Activated T-cell treated with anti-CD3 and anti-CD28 coated beads for 48 hours (primary cell): ENCODE measurements at regions not wholly inside any gene's neighbourhood (a gene's known extent, or its start where the extent isn't known, plus 50 kb on each side); places are given as distances from the start of the nearest gene placed in this dataset.
"Not testable (repeated sequence)": the region's sequence is repeated elsewhere in the genome, so short reads cannot be mapped to it uniquely, and the experiment has no call there.

Experiments used
- DNase-seq: peaks from one replicate; pipeline ENCODE4 v3.0.0-alpha.2; 2020; ENCODE audit warnings: low read depth

DNA sequence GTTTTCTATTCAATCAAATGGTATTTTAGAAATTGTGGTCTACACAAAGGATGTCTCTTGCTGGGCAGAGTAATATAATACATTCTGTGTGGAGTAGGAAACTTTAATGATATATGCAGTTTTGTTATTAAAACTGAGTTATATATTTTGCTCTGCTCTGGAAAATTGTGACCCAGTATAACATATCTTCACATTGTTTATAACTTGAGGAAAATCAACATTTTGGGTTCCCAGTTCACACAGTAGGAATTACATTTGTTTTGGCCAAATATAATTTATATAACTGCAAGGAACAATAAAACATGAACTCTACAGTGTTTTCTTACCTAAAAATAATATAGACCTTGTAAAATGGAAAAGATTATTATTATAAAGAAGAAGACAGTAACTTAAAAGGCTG lies 372.4 kb downstream of the OSR1 start:
- DNase-seq, result no peak

DNA sequence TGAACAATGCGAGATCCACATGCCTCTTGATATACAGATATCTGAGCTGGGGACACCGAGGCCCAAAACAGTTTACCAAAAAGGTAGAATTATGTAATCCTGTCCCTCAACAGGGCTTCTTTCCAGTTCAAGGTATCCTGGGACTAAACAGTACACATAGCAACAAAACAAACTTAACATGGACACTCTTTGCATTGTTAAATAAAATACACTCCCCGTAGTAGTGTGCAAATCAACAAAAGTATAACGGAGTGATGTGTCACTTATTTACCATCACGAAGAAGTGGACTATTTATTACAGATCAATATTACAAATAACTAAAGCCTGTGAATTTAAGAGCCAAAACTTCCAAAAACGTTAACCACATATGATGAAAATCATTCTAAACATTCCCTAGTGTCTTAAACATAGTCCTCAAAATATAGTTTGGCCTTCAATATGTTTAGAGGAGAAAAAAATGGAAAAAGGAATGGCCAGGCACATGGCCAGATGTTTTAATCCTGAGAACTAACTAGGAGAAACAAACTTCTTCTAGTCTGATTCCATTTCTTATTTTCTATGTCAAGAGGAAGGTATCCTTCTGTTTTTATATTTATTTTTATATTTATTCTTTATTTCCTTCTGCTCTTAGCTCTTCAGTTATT lies 377.5 kb downstream of the OSR1 start:
- no peak for DNase-seq

DNA sequence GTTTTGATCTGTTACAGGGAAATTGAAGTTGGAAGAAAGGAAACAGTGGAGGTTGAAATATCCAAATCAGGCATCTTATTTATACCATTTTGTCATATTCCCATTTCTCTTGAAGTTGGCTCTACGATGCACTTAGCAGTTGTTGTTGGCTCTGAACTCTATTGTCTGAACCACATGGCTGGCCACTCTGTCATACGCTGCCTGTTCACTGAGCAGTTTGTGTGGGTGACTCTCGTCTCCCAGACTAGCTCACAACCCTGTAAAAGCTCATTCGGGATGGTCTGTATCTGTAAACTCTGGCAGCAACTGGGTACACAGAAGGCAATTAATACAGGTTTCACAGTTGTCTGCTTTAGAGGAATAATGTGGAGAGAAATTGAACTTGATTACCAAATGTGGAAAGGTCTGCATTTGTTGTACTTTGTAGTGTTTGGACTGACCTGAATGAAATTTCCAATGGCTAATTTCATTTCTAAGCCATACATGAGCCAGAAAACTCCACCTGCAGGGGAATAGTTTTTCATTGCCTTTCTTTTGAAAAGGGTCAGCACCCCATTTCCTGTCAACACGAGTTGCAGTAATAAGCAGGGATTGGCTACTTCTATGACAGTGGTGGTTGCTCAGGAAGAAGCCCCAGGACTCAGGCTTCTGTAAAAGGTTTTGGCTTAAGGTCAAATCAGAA lies 378.2 kb downstream of the OSR1 start:
- DNase-seq, result no peak

GRCh38 chr2:18977409-18977808 lies 381.0 kb downstream of the OSR1 start:
- no peak for DNase-seq

DNA sequence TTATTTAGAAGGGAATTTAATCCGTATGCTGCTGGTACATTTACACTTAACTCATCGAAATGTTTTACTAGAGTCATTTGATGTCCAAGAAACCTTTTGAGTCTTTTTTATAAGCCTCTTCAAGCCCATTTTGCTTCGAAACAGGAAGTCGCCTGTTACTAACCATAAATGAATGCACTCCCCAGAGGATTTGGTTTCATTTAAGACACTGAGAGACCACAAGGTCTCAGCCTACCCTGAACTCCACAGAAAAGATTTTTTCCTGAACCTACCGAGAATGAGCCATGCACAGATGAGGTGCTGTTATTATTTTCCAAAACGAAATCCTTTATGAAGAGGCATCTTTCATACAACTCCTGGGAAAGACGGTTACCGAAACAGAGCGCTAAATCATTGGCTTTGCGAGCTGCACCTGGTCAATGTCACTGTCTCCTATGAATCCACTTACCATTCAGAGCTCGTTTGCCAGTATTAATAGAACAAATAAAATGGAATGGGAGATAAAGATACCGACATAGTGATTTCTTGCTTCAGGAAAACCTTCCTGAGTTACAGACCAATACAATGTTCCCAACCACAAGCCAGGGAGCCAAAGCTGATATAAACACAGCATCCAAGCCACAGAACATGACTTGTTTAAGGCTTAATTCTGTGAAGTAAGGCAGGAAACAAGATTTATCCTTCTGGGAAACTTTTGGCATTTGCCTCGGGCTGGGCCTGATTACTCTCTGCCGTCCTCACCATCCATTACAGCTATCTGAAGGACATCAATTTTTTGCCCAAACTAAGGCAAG lies 382.1 kb downstream of the OSR1 start:
- DNase-seq, result no peak

GRCh38 chr2:18975506-18976167 lies 382.8 kb downstream of the OSR1 start:
- DNase-seq, result no peak

DNA sequence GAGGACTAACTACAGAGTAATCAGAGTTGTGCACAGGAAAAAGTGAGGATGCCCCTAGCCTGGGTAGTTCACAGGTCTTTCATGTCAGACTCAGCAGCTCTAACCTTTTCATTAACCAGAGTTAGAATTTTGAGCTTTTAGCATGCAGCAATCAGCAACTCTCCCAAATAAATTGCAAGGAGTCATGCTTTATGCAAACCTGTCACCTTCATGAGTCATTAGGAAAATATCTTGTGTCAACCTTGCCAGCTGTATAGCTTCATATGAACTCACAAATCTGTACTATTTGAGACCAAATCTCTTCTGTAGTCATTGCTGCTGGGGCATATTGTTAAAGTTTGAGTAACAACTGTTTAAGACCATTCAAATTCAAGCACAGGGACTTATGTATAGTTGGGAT lies 382.3 kb upstream of the NT5C1B start:
- no peak for DNase-seq

GRCh38 chr2:18971069-18971378 lies 381.7 kb upstream of the NT5C1B start:
- DNase-seq, result no peak

GRCh38 chr2:18966131-18966530 lies 376.8 kb upstream of the NT5C1B start:
- no peak for DNase-seq

DNA sequence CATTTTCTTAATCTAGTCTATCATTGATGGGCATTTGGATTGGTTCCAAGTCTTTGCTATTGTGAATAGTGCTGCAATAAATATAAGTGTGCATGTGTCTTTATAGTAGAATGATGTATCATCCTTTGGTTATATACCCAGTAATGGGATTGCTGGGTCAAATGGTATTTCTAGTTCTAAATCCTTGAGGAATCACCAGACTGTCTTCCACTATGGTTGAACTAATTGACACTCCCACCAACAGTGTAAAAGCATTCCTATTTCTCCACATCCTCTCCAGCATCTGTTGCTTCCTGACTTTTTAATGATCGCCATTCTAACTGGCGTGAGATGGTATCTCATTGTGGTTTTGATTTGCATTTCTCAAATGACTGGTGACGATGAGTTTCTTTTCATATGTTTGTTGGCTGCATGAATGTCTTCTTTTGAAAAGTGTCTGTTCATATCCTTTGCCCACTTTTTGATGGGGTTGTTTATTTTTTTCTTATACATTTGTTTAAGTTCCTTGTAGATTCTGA lies 374.4 kb upstream of the NT5C1B start:
- not testable (repeated sequence) for DNase-seq

- DNase-seq, result no peak
Observed at GRCh38 chr2:18961991-18962421, 372.6 kb upstream of the NT5C1B start.

DNA sequence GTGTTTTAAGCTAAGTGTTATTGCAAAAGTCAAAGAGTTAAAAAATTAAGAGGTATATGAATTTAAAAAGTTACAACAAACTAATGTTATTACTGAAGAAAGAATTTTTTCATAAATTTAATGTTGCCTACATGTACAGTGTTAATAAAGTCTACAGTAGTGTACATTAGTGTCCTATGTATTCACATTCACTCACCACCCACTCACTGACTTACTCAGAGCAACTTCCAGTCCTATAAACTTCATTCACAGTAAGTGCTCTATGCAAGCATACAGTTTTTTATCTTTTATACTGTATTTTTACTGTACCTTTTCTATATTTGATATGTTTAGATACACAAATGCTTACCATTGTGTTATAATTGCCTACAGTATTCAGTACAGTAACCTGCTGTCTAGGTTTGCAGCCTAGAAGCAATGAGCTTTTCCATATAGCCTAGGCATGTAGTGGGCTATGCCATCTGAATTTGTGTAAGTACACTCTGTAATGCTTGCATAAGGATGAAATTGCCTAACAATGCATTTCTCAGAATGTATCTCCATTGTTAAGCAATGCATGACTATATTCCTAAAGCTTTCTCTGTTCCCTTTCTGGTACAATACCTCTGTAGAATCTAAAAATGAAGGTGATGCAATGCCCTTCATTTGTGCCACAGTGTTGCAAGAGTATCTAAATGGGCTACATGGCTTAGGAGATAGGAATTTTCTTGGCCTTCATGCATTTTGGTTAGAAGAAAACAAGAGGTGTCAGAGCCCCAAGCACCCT lies 370.8 kb upstream of the NT5C1B start:
- DNase-seq, result no peak

DNA sequence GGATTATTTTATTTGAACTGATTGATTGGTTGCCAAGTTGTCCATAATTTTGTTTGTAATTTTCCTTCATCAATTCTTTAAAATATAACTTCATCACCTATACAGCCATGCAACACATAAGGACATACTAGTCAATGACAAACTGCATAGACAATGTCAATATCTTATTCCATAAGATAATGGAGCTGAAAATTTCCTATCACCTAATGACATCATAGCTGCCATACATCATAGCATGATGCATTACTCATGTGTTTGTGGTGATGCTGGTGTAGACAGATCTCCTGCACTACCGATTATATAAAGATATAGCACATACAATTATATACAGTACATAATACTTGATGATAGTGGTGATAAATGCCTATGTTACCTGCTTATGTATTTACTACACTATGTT lies 369.8 kb upstream of the NT5C1B start:
- DNase-seq, result no peak

DNA sequence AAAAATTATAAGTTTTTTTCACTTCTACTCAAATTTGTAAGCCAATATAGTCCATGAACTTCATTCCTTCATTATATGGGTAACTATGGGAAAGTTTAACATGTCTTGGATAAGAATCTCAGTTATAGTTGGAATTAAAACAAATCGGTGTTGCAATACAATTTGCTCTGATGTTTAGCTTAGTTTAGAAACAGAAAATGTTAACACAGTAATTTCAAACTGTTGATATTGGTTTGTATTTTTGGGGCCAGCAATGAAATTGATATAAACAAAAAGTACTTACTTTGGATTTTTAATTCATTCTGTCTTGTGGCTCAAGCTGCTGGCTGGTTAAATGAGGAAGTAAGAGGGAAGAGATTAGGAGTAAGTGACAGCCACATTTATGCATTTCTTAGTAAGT lies 368.5 kb upstream of the NT5C1B start:
- no peak for DNase-seq

DNA sequence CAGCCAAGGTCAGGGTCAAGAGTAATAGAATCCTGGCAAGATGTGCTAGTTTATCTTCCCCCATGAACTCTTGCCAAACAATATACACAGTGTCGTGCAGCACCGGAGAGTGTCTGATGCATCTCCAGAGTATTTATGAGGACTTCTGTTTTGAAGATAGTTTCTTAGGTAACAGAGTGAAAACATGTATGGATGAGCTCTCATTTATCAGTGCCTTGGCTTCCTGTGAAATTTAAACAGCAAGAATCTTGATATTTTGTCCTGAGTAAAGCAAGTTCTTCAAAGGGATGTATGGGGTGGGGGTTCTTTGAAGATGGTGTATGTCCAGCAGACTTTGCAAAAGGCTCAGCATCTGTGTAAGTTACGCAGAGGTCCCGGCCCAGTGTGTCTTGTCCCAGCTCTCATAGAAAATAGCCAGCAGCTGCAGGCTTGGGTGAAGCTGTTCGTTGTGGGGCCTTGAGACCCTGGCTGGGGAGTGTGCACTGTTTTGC lies 361.0 kb upstream of the NT5C1B start:
- DNase-seq, result no peak

DNA sequence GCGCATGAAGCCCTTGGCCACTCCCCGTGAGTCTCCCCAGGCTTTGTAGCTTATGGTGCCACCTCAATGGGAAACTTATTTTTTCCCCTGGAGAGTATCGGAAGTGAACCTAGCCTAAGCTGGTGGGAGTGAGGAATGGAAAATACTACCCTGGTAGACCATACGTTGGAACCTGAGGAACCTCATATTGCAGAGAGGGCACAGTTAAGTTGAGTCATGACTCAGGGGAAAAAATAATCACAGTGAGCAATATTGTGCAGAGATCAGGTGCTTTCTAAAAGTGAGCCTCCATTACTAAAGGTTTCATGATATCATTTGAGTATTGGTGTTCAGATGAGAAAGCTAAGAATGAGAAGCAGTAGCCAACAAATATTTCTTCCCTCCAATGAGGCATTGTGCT lies 360.5 kb upstream of the NT5C1B start:
- DNase-seq, result no peak

DNA sequence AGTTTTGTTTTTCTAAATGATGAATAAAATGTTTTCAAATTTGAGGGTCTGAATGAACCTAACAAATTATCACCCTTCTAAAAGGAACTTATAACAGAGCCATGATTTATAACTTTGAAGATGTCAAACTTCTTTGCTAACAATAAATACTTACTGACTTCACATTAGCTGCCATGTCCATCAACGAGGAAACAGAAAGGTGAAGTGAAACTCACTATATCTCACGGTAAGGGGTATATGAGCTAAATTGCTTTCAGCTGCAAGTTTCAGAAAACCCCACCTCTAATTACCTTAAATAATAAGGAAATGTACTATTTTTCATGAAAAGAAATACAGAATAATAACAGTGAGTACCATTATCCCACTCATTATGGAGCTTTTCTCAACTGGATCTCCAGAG lies 350.8 kb upstream of the NT5C1B start:
- DNase-seq, result no peak

DNA sequence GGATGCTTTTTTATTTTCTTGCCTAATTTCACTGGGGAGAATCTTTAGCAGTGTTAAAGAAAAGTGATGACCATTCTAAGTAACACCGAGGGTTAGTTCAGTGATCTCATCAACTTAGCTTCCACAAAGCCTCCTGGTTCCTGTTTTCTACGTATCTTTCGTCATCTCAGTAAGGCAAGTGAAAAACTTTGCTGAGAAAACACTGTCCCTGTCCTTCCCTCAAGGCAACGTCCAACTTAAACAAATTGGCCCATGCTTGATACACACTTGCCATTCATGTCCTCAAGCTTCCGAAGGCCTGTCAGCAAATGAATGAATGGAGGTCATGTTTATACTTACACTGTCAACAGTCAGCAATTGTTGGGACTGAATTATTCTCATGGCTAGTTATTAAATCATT lies 350.4 kb upstream of the NT5C1B start:
- DNase-seq, result not testable (repeated sequence)

- no peak for DNase-seq
Observed at GRCh38 chr2:18934886-18935285, 345.5 kb upstream of the NT5C1B start.

- DNase-seq, result no peak
Observed at GRCh38 chr2:18932853-18933252, 343.5 kb upstream of the NT5C1B start.

- no peak for DNase-seq
Observed at GRCh38 chr2:18930971-18931370, 341.6 kb upstream of the NT5C1B start.
